Body of pancreas (tissue), 4 donors: ENCODE measurements at regions not wholly inside any gene's neighbourhood (a gene's known extent, or its start where the extent isn't known, plus 50 kb on each side); places are given as distances from the start of the nearest gene placed in this dataset.

Source experiments
- ATAC-seq: fragments of 150-250 bp; one replicate; pipeline ENCODE4 v1.9.1; 2016
- DNase-seq, 4 donors: peaks; one replicate each; pipeline ENCODE4 v3.0.0-alpha.2; 2019
- H3K27ac ChIP-seq, 4 donors: fragments of 200-600 bp; sonication (generic); 1 replicate in 3 of 4; 2 replicates in 1 of 4; pipeline versions ENCODE4 v1.5.1 to v1.6.1; 2016 to 2019; ENCODE audit warnings: mild to moderate bottlenecking in 1 of 4, mixed read lengths in 1 of 4, moderate library complexity in 1 of 4
- H3K27me3 ChIP-seq, 2 donors: fragments of 200-600 bp; sonication (generic); one replicate each; pipeline ENCODE4 v1.6.0; 2016; ENCODE audit warnings: mild to moderate bottlenecking in 1 of 2
- H3K36me3 ChIP-seq, 2 donors: fragments of 200-600 bp; sonication (generic); replicated peaks in 1 of 2; 2 replicates each; pipeline ENCODE4 v1.5.1; 2016; ENCODE audit warnings: low read depth in 2 of 2; ENCODE audit not compliant: insufficient read depth in 1 of 2
- H3K4me1 ChIP-seq: fragments of 200-600 bp; sonication (generic); one replicate; pipeline ENCODE4 v1.6.0; 2016
- H3K4me3 ChIP-seq, 2 donors: fragments of 200-600 bp; sonication (generic); 1 replicate in 1 of 2; 2 replicates in 1 of 2; pipeline ENCODE4 v1.5.1; 2016 to 2019
- H3K9me3 ChIP-seq, 3 donors: fragments of 200-600 bp; sonication (generic); 1 replicate in 2 of 3; 2 replicates in 1 of 3; pipeline ENCODE4 v1.5.1; 2016
- CTCF ChIP-seq, 7 experiments: fragments of 450-650 bp in 4 of 7; fragments of 200-600 bp in 3 of 7; sonication (generic) in 3 of 7; IDR thresholded peaks; one replicate each; pipeline ENCODE4 v1.5.1; 2016 to 2019; ENCODE audit warnings: antibody characterized with exemption in 7 of 7
- POLR2A ChIP-seq, 3 donors: fragments of 450-650 bp; IDR thresholded peaks; one replicate each; pipeline ENCODE4 v1.6.1; 2016; ENCODE audit warnings: antibody characterized with exemption in 3 of 3, mild to moderate bottlenecking in 2 of 3
- WGBS, 2 donors: methylation state at CpG; one replicate each; pipeline ENCODE4 v1.1.5; 2017; 5-methylcytosine and 5-hydroxymethylcytosine counted together
- intact Hi-C: fragments of 100-400 bp; cut with DNase I; formaldehyde crosslinking; loops from one replicate; pipeline ENCODE4 v1.15.1; 2023

DNA sequence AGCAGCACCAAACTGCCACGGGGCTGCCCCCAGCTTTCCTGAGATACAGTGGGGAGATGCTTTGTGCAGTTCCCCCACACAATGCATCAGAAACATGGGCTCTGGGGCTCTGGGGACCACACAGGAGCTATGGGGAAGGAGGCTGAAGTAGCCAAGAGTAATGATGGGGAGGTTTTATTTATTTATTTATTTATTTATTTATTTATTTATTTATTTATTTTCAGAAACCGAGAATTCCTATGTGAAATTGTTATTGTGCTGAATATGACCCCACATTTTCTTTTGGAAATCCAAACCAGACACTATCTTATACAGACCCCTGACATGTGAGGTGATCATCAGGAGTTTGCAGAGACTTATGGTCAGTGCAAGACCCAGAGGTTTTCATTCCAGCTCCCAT lies 84.4 kb downstream of the MTNR1B start:
- no peak for ATAC-seq
- intact Hi-C loops = no loop called here

GRCh38 chr11:93054279-93054678 lies 84.8 kb downstream of the MTNR1B start:
- WGBS, 2 donors = 73 to 76% methylated on average over 4 of the region's 4 CpGs
- H3K27ac ChIP-seq = no peak overlapping the region
- intact Hi-C loops = no loop called here
- no peaks in the 10 kb centered on the region for H3K36me3 ChIP-seq
- TF ChIP-seq POLR2A (IDR thresholded peaks at IDR 0.05) = no peak
- TF ChIP-seq CTCF (IDR thresholded peaks at IDR 0.05) = no peak
- ATAC-seq (no peak), DNase-seq (no peak)
- no peaks in the 10 kb centered on the region for H3K27me3 ChIP-seq
- H3K9me3 ChIP-seq = no peaks in the 10 kb centered on the region
- no peaks in the 10 kb centered on the region for H3K4me1 ChIP-seq
- H3K4me3 ChIP-seq = no peak overlapping the region

More for the DNA sequence above, 84.4 kb downstream of the MTNR1B start:
- WGBS, 2 donors = 60 to 73% methylated on average over 2 of the region's 2 CpGs
- H3K36me3 ChIP-seq = no peaks in the 10 kb centered on the region
- no peak for DNase-seq
- H3K4me3 ChIP-seq = no peak overlapping the region
- TF ChIP-seq CTCF (IDR thresholded peaks at IDR 0.05) (no peak), POLR2A (IDR thresholded peaks at IDR 0.05) (no peak)
- H3K4me1 ChIP-seq = no peaks in the 10 kb centered on the region
- H3K9me3 ChIP-seq = no peaks in the 10 kb centered on the region
- no peaks in the 10 kb centered on the region for H3K27me3 ChIP-seq
- no peak overlapping the region for H3K27ac ChIP-seq

DNA sequence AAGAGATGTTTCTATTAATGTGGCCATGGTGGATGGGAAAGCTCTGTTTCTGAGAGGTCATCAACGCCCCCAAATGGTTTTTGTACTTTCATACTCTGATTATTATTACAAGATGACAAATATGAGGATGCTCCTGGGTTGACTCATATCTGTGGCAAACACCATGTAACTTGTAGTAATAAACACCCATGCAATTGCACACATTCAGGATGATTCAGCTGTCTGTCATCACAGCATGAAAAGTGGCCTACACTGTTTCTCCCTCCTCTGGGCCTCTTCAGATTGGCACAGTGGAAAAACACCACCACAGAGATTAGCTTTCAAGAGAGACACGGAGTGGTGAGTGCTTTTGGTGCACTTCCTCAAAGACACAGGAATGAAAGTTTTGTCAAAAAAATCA lies 85.4 kb downstream of the MTNR1B start:
- no peak for DNase-seq
- Histone ChIP-seq H3K27me3 (no peaks in the 10 kb centered on the region), H3K4me3 (no peak overlapping the region), H3K36me3 (no peaks in the 10 kb centered on the region), H3K4me1 (no peaks in the 10 kb centered on the region), H3K27ac (no peak overlapping the region), H3K9me3 (no peaks in the 10 kb centered on the region)
- TF ChIP-seq POLR2A (IDR thresholded peaks at IDR 0.05) = no peak
- no peak for TF ChIP-seq CTCF (IDR thresholded peaks at IDR 0.05)
- WGBS, 2 donors = 59% methylated on average over 2 of the region's 2 CpGs
- ATAC-seq = no peak
- intact Hi-C loops = no loop called here

- H3K27ac ChIP-seq = no peak overlapping the region
- no peak for TF ChIP-seq CTCF (IDR thresholded peaks at IDR 0.05)
- TF ChIP-seq POLR2A (IDR thresholded peaks at IDR 0.05) = no peak
- H3K4me1 ChIP-seq = no peaks in the 10 kb centered on the region
- 45 to 57% methylated on average over 6 of the region's 6 CpGs for WGBS, 2 donors
- no peaks in the 10 kb centered on the region for H3K9me3 ChIP-seq
- H3K4me3 ChIP-seq = no peak overlapping the region
- DNase-seq (no peak), ATAC-seq (no peak)
- no peaks in the 10 kb centered on the region for H3K27me3 ChIP-seq
- no peaks in the 10 kb centered on the region for H3K36me3 ChIP-seq
- intact Hi-C loops = no loop called here
These were observed 89.9 kb downstream of the MTNR1B start for GRCh38 chr11:93059117-93059957.

GRCh38 chr11:93063086-93063485 lies 93.6 kb downstream of the MTNR1B start:
- H3K27ac ChIP-seq = no peak overlapping the region
- DNase-seq = no peak
- intact Hi-C loops = no loop called here

More at GRCh38 chr11:93063086-93063485, 93.6 kb downstream of the MTNR1B start:
- Histone ChIP-seq H3K36me3 (no peaks in the 10 kb centered on the region), H3K27me3 (no peaks in the 10 kb centered on the region), H3K4me1 (no peaks in the 10 kb centered on the region), H3K9me3 (no peaks in the 10 kb centered on the region), H3K4me3 (no peak overlapping the region)
- 75 to 86% methylated on average over 1 of the region's 1 CpG for WGBS, 2 donors
- ATAC-seq = no peak
- no peak for TF ChIP-seq POLR2A (IDR thresholded peaks at IDR 0.05)
- TF ChIP-seq CTCF (IDR thresholded peaks at IDR 0.05) = no peak
